ENCODE measurements at regions not wholly inside any gene's neighbourhood (a gene's known extent, or its start where the extent isn't known, plus 50 kb on each side); places are given as distances from the start of the nearest gene placed in this dataset.

GRCh38 chr2:13002536-13003331 lies 286.0 kb downstream of the TRIB2 start:
- TF ChIP-seq CTCF (conservative IDR thresholded peaks at IDR 0.05) (no peak), ZFX (IDR thresholded peaks at IDR 0.05) (no peak)

Data from C4-2B (cell line).